NK-92 (cell line): ENCODE measurements at regions not wholly inside any gene's neighbourhood (a gene's known extent, or its start where the extent isn't known, plus 50 kb on each side); places are given as distances from the start of the nearest gene placed in this dataset.

ENCODE experiments used
- DNase-seq: peaks from one replicate; lab custom pipeline; 2025; ENCODE audit not compliant: unreplicated experiment; lab: John Stamatoyannopoulos, UW

DNA sequence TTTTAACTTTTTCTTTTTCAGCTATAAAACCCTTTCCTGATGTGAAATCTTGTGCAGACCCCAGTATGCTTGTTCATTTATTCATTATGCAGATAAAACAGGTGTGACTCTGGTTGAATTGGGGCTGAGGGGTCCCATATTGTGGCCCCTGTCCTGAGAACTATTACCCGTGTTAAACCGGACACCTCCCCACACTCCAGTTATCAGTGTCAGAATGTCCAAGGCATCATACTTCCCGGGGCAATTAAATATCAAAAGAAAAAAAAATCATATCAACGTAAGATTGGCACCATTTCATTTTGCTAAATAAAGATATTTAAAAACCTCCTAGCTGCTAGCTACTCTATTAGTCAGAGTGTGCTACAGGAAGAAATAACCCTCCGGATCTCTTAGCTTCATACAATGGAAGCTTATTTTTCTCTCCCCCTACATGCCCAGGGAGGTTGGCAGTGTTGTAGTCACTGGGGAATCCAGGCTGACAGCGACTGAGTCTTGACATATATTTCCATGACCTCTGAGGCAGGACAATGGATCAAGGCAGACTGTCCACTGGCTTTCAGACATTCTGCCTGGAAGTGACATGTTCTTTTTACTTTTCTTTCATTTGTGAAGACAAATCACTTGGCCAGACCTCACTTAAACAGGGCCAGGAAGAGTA, 170.0 kb downstream of the SEC61B start:
- DNase-seq = no peak

DNA sequence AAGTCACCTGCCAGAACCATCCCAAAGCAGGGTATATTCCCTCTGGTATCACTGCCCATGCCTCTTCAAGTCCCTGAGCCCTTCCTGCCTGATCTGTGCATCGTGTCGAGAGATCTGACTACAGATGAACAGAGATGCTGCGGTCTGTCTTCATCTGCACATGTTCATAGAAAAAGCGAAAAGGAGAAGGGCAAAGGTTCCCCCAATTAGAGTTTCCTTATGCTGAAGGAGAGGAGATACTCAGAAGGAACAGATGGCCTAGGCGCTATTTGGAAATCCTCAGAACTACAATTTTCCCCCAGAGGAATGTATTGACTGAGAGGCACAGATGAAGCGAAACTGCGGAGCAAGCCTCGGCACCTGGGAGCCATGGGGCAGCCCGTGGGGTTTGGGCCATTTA, 170.9 kb downstream of the SEC61B start:
- DNase-seq = no peak

DNA sequence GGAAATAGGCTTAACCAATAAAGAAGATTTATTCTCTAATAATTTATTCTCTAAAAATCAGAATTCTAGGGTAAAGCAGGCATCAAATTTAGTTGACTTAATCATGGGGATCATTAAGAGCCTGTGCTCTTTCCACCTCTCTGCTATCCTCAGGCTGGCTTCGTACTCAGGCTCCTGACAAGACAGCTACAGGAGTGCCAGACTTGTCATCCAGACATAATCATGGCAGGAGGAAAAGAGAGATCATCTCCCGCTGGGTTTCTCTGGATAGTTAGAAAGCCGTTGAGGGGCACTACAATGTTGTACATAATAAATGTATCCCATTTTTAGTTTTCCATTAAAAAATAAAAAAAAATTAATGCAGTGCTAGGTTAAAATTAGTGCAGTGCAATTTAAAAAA, 171.9 kb downstream of the SEC61B start:
- DNase-seq = no peak

DNA sequence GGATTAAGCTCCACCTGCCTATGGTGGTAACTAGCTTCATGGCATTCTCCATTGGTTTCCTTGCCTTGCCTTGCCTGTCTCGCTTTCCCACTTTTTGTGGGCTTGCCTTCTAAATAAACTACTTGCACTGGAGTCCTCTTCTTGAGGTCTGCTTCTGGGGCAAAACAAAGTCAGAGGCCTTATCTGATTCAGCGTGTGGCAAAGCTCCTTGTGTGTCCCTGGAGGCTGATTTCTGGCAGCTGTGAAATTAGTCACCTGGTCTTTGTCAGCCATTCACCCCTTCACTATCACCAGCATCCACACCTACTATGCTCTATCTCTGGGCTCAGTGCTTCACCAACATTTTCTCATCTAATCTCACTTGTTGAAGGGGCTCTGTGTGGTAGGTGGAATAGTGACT, 176.2 kb downstream of the SEC61B start:
- no peak for DNase-seq

DNA sequence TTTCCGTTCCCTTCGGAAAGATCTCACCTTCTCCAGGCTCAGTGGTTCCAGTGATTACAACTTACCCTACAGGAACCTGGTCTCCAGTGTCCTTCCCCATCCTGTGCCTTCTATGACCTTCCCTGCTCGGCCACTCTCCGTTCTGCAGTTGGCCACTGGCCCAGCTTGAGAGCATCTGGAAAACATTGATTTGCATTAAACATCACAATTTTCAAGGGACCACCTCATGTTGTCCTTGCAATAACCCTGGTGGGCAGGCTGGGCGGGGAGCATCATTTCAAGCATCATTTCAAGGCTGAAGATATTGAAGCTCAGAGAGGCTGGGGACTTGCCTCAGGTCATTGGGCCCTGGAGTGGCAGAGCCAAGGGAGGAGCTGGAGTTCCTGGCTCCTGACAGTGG, 177.4 kb downstream of the SEC61B start:
- no peak for DNase-seq

DNA sequence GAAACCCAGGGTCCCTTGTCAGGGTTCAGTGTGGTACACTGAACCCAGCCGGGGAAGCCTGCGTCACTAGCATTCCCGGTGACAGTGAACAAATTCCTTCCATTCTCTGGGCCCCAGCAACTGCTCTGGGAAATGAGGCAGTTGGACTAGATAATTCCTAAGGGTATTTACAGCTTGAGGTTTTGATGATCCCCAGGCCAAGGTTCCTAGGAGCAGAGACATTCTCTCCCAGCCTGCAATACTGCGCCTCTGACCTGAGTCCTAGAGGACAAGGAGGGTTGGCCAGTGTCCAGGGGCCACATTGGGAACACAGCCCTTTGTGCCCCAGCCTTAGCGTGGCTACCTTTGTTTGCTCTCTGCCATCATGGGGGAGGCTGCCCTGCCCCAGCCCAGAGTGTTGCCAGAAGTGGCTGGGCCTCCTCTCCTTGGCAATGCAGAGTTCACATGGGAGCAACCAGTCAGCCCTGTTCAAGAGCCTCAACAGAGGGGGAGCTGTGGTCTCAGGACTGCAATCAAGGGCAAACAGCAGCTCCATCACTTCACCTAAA, 178.2 kb downstream of the SEC61B start:
- DNase-seq = no peak

DNA sequence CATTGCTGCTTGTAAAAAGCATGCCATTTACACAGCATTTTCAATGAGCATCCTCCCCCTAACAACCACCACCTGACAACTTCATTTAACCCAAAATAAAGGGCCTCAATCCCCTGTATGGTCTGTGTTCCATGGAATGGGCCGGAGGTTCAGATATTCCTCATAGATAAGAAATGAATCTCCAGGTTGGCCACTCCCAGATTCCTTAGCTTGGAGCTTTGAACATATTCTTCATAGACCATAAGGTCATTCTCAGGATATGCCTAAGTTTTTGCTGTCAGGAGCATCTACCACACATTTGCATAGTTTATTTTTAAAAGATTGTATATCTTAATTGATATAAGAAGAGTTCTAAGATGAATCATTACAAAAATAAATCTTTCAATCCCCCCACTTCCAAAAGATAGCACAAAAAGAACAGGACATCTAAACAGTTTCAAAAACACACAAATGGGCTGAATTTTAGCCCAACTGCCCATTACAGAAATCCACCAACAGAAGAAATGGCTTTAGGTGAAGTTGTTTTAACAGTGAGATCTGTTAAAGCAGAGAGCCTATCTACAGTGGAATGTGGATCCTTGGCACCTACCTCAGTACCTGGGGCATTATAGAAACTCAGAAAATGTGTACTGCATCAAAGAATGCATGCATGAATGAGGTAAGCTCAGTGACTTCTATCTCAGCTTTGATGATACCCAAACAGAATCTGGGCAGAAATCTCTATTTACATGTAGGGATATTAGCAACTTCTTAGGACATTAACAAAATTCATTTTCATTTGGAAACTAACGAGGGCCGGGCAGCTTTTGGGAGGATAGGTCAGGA, 179.8 kb downstream of the SEC61B start:
- no peak for DNase-seq

DNA sequence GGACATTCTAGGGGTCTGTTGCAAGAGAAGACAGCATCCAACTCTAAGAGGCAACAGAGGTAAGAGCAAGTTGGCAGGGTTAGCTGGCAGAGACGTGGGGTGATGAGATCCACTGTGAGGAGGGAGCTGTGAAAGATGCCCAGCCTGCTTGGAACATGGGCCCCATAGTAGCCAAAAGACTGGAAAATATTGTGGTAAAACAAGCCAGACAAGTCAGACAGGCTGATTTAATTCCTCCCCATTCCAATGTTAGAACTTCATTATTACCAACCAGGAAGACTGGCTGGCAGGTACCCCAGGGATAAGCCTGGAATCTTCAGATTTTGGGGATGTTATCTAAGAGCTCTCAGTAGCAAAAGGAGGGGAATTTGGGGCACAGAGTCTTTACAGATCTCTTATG, 181.3 kb downstream of the SEC61B start:
- no peak for DNase-seq

DNA sequence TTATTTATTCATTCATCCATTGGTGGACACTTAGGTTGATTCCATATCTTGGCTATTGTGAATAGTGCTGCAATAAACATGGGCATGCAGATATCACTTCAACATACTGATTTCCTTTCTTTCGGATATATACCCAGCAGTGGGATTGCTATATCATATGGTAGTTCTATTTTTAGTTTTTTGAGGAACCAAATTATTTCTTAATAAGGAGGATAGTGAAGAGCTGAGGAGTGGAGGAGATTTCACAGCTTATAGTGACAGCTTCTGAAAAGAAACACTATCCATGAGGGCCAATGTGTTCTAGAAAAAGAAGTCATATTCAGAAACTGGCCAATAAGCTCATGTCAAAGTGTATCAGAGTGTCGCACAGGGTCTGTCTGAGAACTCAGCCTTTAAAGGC, 183.3 kb downstream of the SEC61B start:
- no peak for DNase-seq

DNA sequence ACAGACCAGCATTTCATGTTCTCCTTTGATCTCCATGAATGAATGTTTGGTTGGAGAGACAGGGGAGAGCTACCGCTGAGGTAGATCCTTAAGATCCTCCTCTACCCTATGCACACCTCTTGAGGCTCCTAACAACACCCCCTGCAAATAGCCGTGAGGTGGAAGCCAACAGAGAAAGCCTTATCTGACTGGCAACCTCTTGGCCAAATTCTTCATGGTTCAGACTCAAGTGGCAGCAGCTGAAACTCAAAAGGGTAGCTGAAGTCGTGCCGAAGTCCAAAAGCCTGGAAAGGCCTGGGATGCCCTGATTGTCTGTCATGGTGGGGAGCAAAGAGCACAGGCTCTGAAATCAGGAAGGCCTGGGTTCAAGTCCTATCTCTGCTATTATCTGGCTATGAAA, 184.9 kb downstream of the SEC61B start:
- no peak for DNase-seq

DNA sequence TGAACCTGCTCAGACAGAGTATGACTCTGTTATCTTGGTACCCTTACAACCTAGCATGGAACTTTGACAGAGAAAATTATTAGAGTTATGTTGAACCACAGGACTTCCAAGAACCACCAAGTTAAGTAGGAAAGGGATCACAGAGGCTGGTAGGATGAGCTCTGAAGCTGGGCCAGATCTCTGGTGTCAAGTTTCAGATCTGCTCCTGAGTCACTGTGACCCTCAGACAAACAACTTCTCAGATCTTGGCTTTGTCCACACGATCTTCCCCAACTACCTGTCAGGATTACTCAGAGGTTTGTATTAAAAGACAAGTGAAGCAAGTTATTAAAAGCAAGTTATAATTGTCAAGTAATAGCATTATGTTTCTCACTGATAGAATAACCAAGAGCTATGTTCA, 189.0 kb downstream of the SEC61B start:
- no peak for DNase-seq

DNA sequence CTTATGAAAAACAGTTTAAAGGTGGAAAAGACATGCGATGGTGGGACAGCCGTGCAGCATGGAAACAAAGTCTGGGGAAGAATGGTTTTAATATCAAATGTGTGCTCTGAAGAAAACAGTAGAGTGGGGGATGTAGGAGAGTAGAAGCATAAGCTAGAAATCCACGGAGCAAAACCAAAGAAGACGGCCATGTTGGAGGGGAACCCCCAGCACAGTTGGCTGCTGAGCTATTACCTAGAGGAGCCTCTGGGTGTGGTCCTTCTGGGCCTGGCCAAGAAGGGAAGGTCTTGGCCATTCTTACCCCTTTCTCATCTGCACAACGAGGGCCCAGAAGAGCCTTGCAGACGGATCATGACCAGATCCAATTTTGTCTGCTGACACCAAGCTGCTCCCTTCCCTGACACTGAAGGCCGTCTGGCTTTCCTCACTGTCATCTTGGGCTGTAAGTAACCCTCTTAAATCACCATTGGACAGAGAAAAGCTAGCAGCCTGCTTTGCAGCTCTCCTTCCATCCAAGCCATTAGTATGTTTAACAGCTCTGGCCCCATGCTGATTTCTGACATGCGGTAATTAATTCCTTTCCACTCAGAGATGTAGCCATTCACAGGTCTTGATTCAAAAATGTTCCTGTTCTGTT, 189.5 kb downstream of the SEC61B start:
- no peak for DNase-seq

DNA sequence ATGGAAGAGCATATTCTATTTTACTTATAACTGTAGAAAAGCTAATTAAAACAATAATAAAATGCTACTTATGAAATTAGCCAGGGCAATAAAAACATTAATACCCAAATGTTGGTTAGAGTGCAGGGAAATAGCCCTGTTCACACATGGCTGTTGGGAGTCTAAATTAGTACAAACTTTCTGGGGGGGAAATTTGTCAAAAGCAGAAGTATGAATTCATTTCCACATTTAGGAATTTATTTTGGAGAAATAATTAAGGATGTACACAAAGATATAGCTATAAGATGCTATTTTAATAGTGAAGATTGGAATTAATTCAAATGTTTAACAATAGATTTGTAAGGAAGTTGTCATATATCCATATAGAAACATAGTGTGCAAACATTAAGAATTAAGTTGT, 190.5 kb downstream of the SEC61B start:
- DNase-seq = no peak

DNA sequence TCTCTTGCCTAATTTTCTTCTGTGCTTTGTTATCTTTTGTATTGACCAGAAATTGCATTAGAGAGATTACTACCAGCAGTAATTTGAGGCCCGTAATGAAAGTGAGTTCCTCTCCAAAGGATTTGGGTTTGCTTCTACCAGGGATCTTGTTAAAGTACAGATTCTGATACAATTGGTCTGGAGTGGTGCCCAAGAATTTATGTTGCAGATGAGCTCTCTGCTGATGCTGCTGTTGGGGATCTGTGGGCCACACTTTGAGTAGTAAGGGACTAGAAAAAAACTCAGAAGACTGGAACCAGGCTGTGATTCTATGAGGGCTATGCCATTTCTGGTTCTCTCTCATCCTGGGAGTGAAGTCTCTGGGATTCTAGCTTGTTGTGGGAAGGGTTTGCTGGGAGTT, 192.2 kb downstream of the SEC61B start:
- no peak for DNase-seq

DNA sequence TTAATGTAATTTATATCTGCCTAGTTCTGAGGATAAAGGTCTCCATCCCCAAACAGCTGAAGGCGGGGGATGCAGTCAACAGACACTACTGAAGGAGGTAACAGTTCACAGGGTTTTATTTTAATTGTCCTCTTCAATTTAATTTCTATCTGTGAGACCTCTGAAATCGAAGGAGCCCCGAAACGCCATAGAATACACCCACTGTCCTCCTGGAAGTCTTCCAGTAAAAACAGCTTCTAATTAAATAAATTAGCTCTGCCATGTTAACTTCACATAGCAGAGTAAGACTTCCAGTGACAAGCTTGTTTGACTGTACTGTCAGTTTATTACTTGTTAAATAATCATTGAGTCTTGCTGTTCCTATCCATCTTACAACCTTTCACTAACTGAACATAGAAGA, 193.5 kb downstream of the SEC61B start:
- DNase-seq = no peak

DNA sequence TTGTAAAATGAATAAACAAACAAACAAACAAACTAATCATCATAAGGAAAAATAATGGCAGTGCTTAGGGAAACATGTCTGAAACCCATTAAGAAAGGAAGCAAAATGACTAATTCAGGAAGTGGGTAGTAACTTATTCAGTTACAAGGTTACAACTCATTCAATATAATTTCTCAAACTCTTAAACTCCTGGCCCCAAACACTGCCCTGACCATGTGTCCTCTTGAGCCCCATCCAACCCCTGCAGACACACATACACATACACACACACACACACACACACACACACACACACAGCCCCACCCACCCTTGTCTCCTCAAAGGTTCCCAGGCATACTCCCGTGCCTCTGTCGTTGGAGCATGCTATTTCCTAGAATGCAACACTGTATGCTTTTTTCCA, 193.9 kb downstream of the SEC61B start:
- DNase-seq = no peak

DNA sequence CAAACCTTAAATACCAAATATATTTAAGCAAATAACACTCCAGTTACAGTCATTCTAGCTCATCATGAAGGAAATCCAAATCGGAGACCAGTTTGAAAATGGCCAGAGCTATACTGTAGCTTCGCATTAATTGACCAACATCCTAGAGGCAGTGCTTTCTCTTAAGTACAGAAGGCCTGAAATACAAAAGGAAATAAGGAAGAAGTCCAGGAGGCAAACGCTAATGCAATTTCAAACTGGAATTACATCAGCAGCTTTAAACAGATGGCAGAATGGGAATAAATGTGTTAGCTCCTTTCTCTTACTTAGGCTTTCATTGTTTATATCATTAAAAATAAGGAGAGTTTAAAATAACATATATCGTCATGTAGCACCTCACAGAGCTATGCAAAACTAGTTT, 197.0 kb downstream of the SEC61B start:
- no peak for DNase-seq

DNA sequence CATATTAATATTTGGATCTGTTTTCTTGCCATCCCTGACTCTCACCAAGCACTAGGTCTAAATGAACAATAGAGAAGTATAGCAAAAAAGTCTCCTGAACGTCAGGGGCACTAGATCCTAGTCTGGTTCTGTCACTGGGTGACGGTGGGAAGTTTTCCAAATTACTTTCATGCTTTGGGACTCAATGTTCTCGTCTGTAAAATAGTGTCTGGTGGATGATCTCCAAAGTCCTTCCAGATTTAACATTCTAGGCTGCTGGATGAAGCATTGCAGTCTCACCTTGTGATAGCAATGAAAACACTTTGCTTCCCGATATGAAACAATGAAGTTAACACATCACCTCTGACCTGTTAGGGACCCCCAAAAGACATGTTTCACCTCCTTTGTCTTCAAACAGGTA, 199.3 kb downstream of the SEC61B start:
- DNase-seq = no peak

DNA sequence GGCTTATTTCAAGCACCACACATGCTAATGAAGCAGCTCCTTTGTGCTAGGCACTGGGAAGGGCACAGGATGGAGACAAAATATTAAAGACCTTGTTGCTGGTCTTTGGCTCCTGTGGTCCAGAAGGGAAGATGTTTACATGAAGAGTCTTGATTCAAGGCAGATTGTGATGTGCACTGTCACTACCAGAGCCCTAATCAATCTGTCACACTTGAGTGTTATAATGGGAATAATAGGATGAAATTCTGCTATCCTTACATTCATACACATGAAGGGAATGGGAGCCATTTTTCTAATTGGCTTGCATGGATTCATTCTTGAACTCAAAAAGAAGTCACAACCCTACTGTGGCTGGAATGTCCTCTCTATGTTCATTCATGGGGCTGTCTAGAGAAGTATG, 203.0 kb downstream of the SEC61B start:
- DNase-seq = no peak

DNA sequence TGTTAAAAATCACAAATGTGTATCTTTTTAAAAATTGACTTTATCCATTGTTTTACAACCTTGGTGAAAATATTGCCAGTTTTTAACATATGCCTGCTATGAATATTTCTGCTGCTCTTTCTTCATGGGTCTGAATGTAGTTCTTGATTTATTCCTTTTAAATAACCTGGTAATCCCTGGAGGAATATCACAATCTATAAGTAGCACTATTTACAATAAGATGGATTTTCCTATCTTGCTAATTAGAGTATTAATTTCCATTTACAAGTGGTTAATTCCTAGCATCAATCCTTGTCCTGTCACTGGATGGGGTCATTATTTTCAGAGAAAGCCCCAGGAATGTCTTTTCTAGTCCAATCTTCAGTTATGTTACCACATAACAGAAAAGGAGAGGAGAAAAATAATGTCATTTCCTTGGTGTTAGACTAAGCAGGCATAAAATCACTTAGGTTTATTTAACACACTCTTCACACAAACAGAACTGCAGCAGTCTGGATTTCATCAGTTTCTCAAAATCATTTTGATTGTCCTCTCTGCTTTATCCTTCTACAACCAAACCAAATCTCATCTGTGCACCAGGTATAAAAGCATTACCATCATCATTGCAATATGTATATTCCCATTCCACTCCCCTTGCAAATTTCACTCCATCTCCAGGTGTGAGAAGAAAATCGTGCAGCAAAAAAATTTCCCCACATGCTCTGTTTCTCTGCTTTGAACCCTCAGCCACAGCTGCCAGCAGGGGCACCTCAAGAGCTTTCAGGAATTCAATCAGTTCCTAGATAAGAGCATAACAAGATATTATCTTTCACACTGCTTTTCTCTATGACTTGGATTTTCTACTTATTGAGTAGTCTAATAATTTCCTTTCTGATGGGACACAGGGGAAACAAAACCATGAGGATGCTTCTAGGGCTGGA, 204.1 kb downstream of the SEC61B start:
- DNase-seq = no peak

DNA sequence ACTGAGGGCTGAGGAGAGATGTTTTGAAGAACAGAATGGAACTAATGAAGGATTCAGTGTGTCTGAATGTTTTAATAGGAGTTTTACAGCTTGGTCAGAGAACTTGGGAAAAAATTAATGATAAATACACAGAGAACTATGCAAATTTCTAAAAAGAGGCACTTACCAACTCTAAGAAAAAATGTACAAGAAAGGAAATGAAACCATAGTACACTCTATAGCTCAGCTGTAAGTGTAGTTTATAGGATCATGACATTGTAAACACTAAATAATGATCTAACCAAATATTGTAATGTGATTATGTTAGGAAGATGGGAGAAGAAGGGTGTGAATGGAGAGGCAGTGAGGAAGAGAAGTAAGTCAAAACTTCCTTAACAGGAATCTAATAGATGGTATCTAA, 205.2 kb downstream of the SEC61B start:
- DNase-seq = no peak
